ENCODE measurements at regions not wholly inside any gene's neighbourhood (a gene's known extent, or its start where the extent isn't known, plus 50 kb on each side); places are given as distances from the start of the nearest gene placed in this dataset.
A peak's percentile ranks its signal among the peaks of the same experiment; 100 is the strongest.
"Not testable (repeated sequence)": the region's sequence is repeated elsewhere in the genome, so short reads cannot be mapped to it uniquely, and the experiment has no call there.

GRCh38 chr2:228407821-228408220 is 226.3 kb upstream of the SPHKAP start:
- no peak for DNase-seq

- no peak for DNase-seq
These were observed 219.8 kb upstream of the SPHKAP start for GRCh38 chr2:228401065-228401912.

- no peak for DNase-seq
These were observed 206.3 kb upstream of the SPHKAP start for GRCh38 chr2:228387776-228388175.

- DNase-seq = no peak
These were observed 197.4 kb upstream of the SPHKAP start for GRCh38 chr2:228378696-228379425.

GRCh38 chr2:228378233-228378632 is 196.7 kb upstream of the SPHKAP start:
- no peak for DNase-seq

- no peak for DNase-seq
These were observed 196.0 kb upstream of the SPHKAP start for GRCh38 chr2:228377533-228377932.

- DNase-seq = no peak
These were observed 193.3 kb upstream of the SPHKAP start for GRCh38 chr2:228374741-228375140.

- no peak for DNase-seq
These were observed 191.7 kb upstream of the SPHKAP start for GRCh38 chr2:228373191-228373590.

GRCh38 chr2:228372212-228372611 is 190.7 kb upstream of the SPHKAP start:
- DNase-seq = no peak

GRCh38 chr2:228369400-228370031 is 188.0 kb upstream of the SPHKAP start:
- DNase-seq = no peak

- DNase-seq = no peak
These were observed 185.9 kb upstream of the SPHKAP start for GRCh38 chr2:228367356-228367755.

GRCh38 chr2:228359473-228359872 is 178.0 kb upstream of the SPHKAP start:
- DNase-seq = no peak

GRCh38 chr2:228355897-228356296 is 174.4 kb upstream of the SPHKAP start:
- no peak for DNase-seq

- not testable (repeated sequence) for DNase-seq
These were observed 171.5 kb upstream of the SPHKAP start for GRCh38 chr2:228352980-228353379.

GRCh38 chr2:228352048-228352447 is 170.6 kb upstream of the SPHKAP start:
- no peak for DNase-seq

- DNase-seq = no peak
These were observed 167.1 kb upstream of the SPHKAP start for GRCh38 chr2:228348516-228349064.

- no peak for DNase-seq
These were observed 163.0 kb upstream of the SPHKAP start for GRCh38 chr2:228344531-228344930.

- no peak for DNase-seq
These were observed 158.0 kb upstream of the SPHKAP start for GRCh38 chr2:228339525-228339924.

- no peak for DNase-seq
These were observed 152.7 kb upstream of the SPHKAP start for GRCh38 chr2:228334180-228334579.

- no peak for DNase-seq
These were observed 147.8 kb upstream of the SPHKAP start for GRCh38 chr2:228329282-228329681.

GRCh38 chr2:228321015-228321414 is 139.5 kb upstream of the SPHKAP start:
- no peak for DNase-seq

- DNase-seq = peak; percentile 9
These were observed 136.7 kb upstream of the SPHKAP start for GRCh38 chr2:228318218-228318617.

GRCh38 chr2:228312172-228312571 is 130.7 kb upstream of the SPHKAP start:
- DNase-seq = no peak

Measured in fibroblast of skin of scalp (primary cell).